ENCODE measurements at regions not wholly inside any gene's neighbourhood (a gene's known extent, or its start where the extent isn't known, plus 50 kb on each side); places are given as distances from the start of the nearest gene placed in this dataset.

GRCh38 chr2:163259489-163259888, 420.9 kb upstream of the KCNH7 start:
- TF ChIP-seq CTCF (IDR thresholded peaks at IDR 0.05; ENCODE audit: unreplicated experiment): no peak
- no peak for DNase-seq (ENCODE audit: low spot score)
- H3K27ac Mint-ChIP-seq (ENCODE audit: unreplicated experiment): no peak overlapping the region
- H3K27me3 Mint-ChIP-seq (ENCODE audit: unreplicated experiment): peaks cover 1% of the 10 kb centered on the region
- no peaks in the 10 kb centered on the region for H3K36me3 Mint-ChIP-seq (ENCODE audit: low read depth, unreplicated experiment)
- no peak overlapping the region for H3K4me3 Mint-ChIP-seq (ENCODE audit: unreplicated experiment)
- H3K4me1 Mint-ChIP-seq (ENCODE audit: unreplicated experiment): peaks cover 13% of the 10 kb centered on the region
- H3K9me3 Mint-ChIP-seq (ENCODE audit: unreplicated experiment): no peaks in the 10 kb centered on the region

- Mint-ChIP-seq H3K27ac (ENCODE audit: unreplicated experiment) (no peak overlapping the region), H3K27me3 (ENCODE audit: unreplicated experiment) (peaks cover 1% of the 10 kb centered on the region), H3K36me3 (ENCODE audit: low read depth, unreplicated experiment) (no peaks in the 10 kb centered on the region), H3K9me3 (ENCODE audit: unreplicated experiment) (no peaks in the 10 kb centered on the region), H3K4me3 (ENCODE audit: unreplicated experiment) (no peak overlapping the region), H3K4me1 (ENCODE audit: unreplicated experiment) (peaks cover 3% of the 10 kb centered on the region)
- no peak for TF ChIP-seq CTCF (IDR thresholded peaks at IDR 0.05; ENCODE audit: unreplicated experiment)
- DNase-seq (ENCODE audit: low spot score): no peak
Observed at GRCh38 chr2:163255086-163255485, 416.5 kb upstream of the KCNH7 start.

GRCh38 chr2:163253621-163254285, 415.2 kb upstream of the KCNH7 start:
- no peaks in the 10 kb centered on the region for H3K27me3 Mint-ChIP-seq (ENCODE audit: unreplicated experiment)
- no peak for TF ChIP-seq CTCF (IDR thresholded peaks at IDR 0.05; ENCODE audit: unreplicated experiment)
- no peaks in the 10 kb centered on the region for H3K9me3 Mint-ChIP-seq (ENCODE audit: unreplicated experiment)
- no peaks in the 10 kb centered on the region for H3K36me3 Mint-ChIP-seq (ENCODE audit: low read depth, unreplicated experiment)
- no peak for DNase-seq (ENCODE audit: low spot score)
- H3K4me1 Mint-ChIP-seq (ENCODE audit: unreplicated experiment): peaks cover 3% of the 10 kb centered on the region
- H3K4me3 Mint-ChIP-seq (ENCODE audit: unreplicated experiment): no peak overlapping the region
- H3K27ac Mint-ChIP-seq (ENCODE audit: unreplicated experiment): no peak overlapping the region

DNA sequence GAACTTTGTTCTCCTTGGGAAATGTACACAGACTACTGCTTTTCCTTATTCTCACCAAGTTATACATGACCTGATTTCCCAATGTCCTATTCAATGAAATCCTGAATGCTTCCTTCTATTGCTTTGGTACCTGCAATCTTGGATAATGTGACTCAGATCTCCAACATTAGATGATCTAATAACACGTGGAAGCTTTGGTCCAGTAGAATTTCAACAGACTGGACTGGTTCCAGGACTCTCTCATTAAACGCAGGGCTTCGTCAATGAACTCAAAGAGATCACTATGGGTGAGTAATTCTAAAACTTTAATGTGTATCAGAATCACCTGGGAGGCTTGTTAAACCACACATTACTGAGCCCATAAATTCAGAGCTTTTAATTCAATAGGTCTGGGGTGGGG, 413.6 kb upstream of the KCNH7 start:
- Mint-ChIP-seq H3K4me3 (ENCODE audit: unreplicated experiment) (no peak overlapping the region), H3K27me3 (ENCODE audit: unreplicated experiment) (no peaks in the 10 kb centered on the region), H3K4me1 (ENCODE audit: unreplicated experiment) (peaks cover 3% of the 10 kb centered on the region), H3K27ac (ENCODE audit: unreplicated experiment) (no peak overlapping the region), H3K9me3 (ENCODE audit: unreplicated experiment) (no peaks in the 10 kb centered on the region), H3K36me3 (ENCODE audit: low read depth, unreplicated experiment) (no peaks in the 10 kb centered on the region)
- TF ChIP-seq CTCF (IDR thresholded peaks at IDR 0.05; ENCODE audit: unreplicated experiment): no peak
- DNase-seq (ENCODE audit: low spot score): no peak

DNA sequence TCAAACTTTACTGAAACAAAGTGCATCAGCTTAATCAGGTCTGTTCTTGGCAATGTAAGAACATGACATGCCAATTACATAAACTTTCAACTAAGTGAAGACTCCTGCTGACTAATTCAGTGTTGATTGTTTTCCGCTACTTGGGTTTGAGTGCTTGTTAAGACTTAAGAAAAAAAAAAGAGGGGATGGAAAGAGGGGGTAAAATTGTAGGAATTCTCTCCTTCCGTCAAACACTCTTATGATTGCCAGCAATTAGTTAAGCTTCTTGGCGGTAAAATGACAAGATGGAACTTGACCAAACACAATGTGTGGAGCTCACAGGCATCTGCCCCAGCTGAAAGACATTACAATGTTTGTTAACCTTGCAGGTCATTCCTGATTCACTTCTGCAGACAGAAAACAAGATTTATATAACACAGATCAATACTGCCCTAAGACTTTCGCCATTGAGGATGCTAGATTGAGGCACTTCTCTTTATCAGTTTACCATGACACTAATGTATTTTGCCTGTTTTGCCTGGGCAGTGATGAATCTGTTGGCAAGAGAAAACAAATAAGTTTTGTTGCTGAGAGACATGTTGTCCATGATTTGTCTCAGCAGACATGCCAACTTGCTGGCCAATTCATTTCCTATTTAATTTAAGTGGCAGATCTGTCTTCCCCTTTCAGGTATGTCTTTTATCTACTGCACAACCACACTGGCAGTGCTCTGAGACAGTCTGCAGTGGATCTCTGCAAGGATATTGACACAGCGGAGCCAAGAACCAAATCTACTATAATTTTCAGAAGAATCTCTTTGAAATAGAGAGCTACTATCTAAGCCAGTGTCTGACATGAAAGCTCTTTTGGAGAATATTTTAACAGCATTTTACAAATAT, 410.0 kb upstream of the KCNH7 start:
- no peaks in the 10 kb centered on the region for H3K36me3 Mint-ChIP-seq (ENCODE audit: low read depth, unreplicated experiment)
- no peak overlapping the region for H3K27ac Mint-ChIP-seq (ENCODE audit: unreplicated experiment)
- no peaks in the 10 kb centered on the region for H3K27me3 Mint-ChIP-seq (ENCODE audit: unreplicated experiment)
- H3K4me3 Mint-ChIP-seq (ENCODE audit: unreplicated experiment): no peak overlapping the region
- no peak for TF ChIP-seq CTCF (IDR thresholded peaks at IDR 0.05; ENCODE audit: unreplicated experiment)
- peaks cover 3% of the 10 kb centered on the region for H3K4me1 Mint-ChIP-seq (ENCODE audit: unreplicated experiment)
- DNase-seq (ENCODE audit: low spot score): no peak
- no peaks in the 10 kb centered on the region for H3K9me3 Mint-ChIP-seq (ENCODE audit: unreplicated experiment)
